Astrocyte of the spinal cord (primary cell): ENCODE measurements at regions not wholly inside any gene's neighbourhood (a gene's known extent, or its start where the extent isn't known, plus 50 kb on each side); places are given as distances from the start of the nearest gene placed in this dataset.
A peak's percentile ranks its signal among the peaks of the same experiment; 100 is the strongest.
"Not testable (repeated sequence)": the region's sequence is repeated elsewhere in the genome, so short reads cannot be mapped to it uniquely, and the experiment has no call there.

ENCODE experiments used
- DNase-seq: peaks from one replicate; pipeline ENCODE4 v3.0.0; 2011; ENCODE audit warnings: low read depth, low spot score
- H3K4me3 ChIP-seq: 2 replicates; pipeline ENCODE4 v1.5.1; 2011; ENCODE audit warnings: low read depth, mild to moderate bottlenecking, low read length, moderate library complexity
- in situ Hi-C: cut with HindIII; loops from 2 replicates; pipeline ENCODE4 v1.10.0; 2017; ENCODE audit warnings: low sequenced_read_pairs
- TF ChIP-seq, protein P1 (sequence below): IDR thresholded peaks from 2 replicates; pipeline ENCODE4 v1.5.1; 2012; ENCODE audit warnings: low read depth, mild to moderate bottlenecking, low read length, inconsistent platforms

DNA sequence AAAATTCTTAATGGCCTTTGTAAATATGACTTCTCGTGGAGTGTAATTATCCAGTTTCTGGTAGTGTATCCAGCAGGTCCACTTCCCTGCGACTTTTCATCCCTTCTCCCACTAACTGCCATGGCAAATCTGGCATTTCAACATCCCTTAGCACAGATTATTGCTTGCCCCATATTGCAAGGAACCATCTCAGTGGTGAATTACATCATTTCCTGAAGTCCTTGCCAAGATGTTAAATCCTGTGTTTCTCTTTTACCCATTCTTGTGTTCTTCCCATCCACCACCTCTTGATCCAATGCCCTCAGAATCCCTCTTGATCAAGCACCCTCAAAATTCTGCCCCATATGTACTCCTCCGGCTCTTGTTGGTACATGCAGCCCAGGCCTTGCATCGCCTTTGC lies 88.1 kb upstream of the ZNF81 start:
- DNase-seq = no peak
- in situ Hi-C loops = no loop called here
- no peak overlapping the region for H3K4me3 ChIP-seq
- TF ChIP-seq, protein P1, sequence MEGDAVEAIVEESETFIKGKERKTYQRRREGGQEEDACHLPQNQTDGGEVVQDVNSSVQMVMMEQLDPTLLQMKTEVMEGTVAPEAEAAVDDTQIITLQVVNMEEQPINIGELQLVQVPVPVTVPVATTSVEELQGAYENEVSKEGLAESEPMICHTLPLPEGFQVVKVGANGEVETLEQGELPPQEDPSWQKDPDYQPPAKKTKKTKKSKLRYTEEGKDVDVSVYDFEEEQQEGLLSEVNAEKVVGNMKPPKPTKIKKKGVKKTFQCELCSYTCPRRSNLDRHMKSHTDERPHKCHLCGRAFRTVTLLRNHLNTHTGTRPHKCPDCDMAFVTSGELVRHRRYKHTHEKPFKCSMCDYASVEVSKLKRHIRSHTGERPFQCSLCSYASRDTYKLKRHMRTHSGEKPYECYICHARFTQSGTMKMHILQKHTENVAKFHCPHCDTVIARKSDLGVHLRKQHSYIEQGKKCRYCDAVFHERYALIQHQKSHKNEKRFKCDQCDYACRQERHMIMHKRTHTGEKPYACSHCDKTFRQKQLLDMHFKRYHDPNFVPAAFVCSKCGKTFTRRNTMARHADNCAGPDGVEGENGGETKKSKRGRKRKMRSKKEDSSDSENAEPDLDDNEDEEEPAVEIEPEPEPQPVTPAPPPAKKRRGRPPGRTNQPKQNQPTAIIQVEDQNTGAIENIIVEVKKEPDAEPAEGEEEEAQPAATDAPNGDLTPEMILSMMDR = no peak

GRCh38 chrX:47746446-47746845 lies 87.5 kb upstream of the UXT start:
- DNase-seq = peak; percentile 58
- H3K4me3 ChIP-seq = no peak overlapping the region
- in situ Hi-C loops = no loop called here
- TF ChIP-seq, protein P1 = no peak

DNA sequence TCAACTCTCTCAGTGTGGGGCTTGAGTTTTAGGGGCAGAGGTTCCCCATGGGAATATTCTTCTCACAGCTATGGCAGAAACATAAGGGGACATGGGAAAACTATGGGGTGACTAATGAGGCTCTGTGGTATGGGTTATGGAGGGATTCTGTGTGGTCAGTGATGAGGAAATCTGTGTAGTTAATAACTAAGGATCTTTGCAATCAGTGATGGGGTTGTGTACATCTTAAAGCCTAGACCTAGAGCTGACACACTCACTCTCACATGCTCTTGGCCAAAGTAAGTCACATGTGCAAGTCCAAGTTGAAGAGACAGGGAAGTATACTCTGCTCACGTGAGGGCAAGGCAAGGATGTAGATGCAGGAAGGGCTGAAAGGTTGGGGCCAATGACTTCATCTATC lies 86.4 kb upstream of the UXT start:
- H3K4me3 ChIP-seq = no peak overlapping the region
- no peak for DNase-seq
- in situ Hi-C loops = no loop called here
- TF ChIP-seq, protein P1 = no peak

DNA sequence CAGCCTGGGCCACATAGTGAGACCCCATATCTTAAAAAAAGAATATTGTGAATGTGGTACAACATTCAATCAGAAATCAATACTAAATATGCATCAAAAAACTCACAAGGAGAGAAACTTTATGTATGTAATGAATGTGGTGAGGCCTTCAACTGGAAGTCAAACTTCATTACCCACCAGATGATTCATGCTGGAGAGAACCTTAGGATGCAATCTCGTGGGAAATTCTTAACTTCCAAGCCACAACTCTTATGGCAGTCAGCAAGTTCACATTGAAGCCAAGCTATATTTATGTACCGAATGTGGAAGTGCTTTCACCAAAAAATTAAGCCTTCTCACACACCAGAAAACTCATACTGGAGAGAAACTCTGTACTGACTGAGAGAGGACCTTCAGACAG lies 84.5 kb upstream of the UXT start:
- TF ChIP-seq, protein P1 = no peak
- in situ Hi-C loops = no loop called here
- no peak overlapping the region for H3K4me3 ChIP-seq
- DNase-seq = peak; percentile 58

GRCh38 chrX:47738870-47739269 lies 79.9 kb upstream of the UXT start:
- H3K4me3 ChIP-seq, in situ Hi-C loops, DNase-seq: not testable (repeated sequence)

GRCh38 chrX:47723689-47724088 lies 64.7 kb upstream of the UXT start:
- in situ Hi-C loops = no loop called here
- DNase-seq = no peak
- TF ChIP-seq, protein P1 = no peak
- no peak overlapping the region for H3K4me3 ChIP-seq

- in situ Hi-C loops = no loop called here
Observed at GRCh38 chrX:47723083-47723482, 64.1 kb upstream of the UXT start.

More at GRCh38 chrX:47723083-47723482, 64.1 kb upstream of the UXT start:
- TF ChIP-seq, protein P1 = no peak
- no peak for DNase-seq
- no peak overlapping the region for H3K4me3 ChIP-seq
